Esophagus muscularis mucosa (tissue), 4 donors: ENCODE measurements at regions not wholly inside any gene's neighbourhood (a gene's known extent, or its start where the extent isn't known, plus 50 kb on each side); places are given as distances from the start of the nearest gene placed in this dataset.

Experiments used
- DNase-seq: peaks from one replicate; pipeline ENCODE4 v3.0.0-alpha.2; 2017; ENCODE audit errors: extremely low spot score
- H3K27ac ChIP-seq, 4 donors: fragments of 200-600 bp; sonication (generic); replicated peaks in 1 of 4; 1 replicate in 3 of 4; 2 replicates in 1 of 4; pipeline ENCODE4 v1.5.1; 2016 to 2019; ENCODE audit warnings: mild to moderate bottlenecking in 1 of 4
- H3K27me3 ChIP-seq, 4 donors: fragments of 200-600 bp; sonication (generic); one replicate each; pipeline versions ENCODE4 v1.5.1 to v1.6.0; 2016 to 2019
- H3K36me3 ChIP-seq, 4 donors: fragments of 200-600 bp; sonication (generic); one replicate each; pipeline ENCODE4 v1.5.1; 2016 to 2019
- H3K4me1 ChIP-seq, 4 donors: fragments of 200-600 bp; sonication (generic); one replicate each; pipeline ENCODE4 v1.5.1; 2016 to 2019
- H3K4me3 ChIP-seq, 4 donors: fragments of 200-600 bp; sonication (generic); 1 replicate in 2 of 4; 2 replicates in 2 of 4; pipeline ENCODE4 v1.5.1; 2016 to 2019; ENCODE audit warnings: mild to moderate bottlenecking in 4 of 4, moderate library complexity in 1 of 4
- H3K9me3 ChIP-seq, 4 donors: fragments of 200-600 bp; sonication (generic); 1 replicate in 3 of 4; 2 replicates in 1 of 4; pipeline ENCODE4 v1.5.1; 2016 to 2019
- CTCF ChIP-seq, 3 experiments: fragments of 200-600 bp in 2 of 3; fragments of 450-650 bp in 1 of 3; sonication (generic) in 2 of 3; IDR thresholded peaks; one replicate each; pipeline ENCODE4 v1.5.1; 2017 to 2019; ENCODE audit warnings: antibody characterized with exemption in 3 of 3, mild to moderate bottlenecking in 2 of 3, moderate library complexity in 1 of 3
- EP300 ChIP-seq: sonication (generic); formaldehyde crosslinking; IDR thresholded peaks from one replicate; pipeline ENCODE4 v1.6.1; 2017; ENCODE audit warnings: antibody characterized with exemption
- POLR2A ChIP-seq: fragments of 450-650 bp; IDR thresholded peaks from one replicate; pipeline ENCODE4 v1.6.1; 2017; ENCODE audit warnings: antibody characterized with exemption, moderate library complexity, mild to moderate bottlenecking, low read depth
- POLR2AphosphoS5 ChIP-seq, 2 donors: sonication (generic); formaldehyde crosslinking; IDR thresholded peaks; one replicate each; pipeline ENCODE4 v1.6.1; 2017; ENCODE audit warnings: antibody characterized with exemption in 2 of 2
- WGBS: methylation state at CpG from one replicate; pipeline ENCODE4 v1.1.5; 2018; 5-methylcytosine and 5-hydroxymethylcytosine counted together
- intact Hi-C: fragments of 100-400 bp; cut with DNase I; formaldehyde crosslinking; loops from one replicate; pipeline ENCODE4 v1.15.1; 2023

- no peak for DNase-seq
- no peak overlapping the region for H3K27ac ChIP-seq
- 89% methylated on average over 1 of the region's 1 CpG for WGBS
- TF ChIP-seq POLR2A (no peak), EP300 (no peak), POLR2AphosphoS5 (IDR thresholded peaks at IDR 0.05) (no peak), CTCF (IDR thresholded peaks at IDR 0.05) (no peak)
- no peaks in the 10 kb centered on the region for H3K36me3 ChIP-seq
- H3K4me3 ChIP-seq = no peak overlapping the region
- H3K27me3 ChIP-seq = no peaks in the 10 kb centered on the region
- peaks cover 0 to 4% (median 0%) of the 10 kb centered on the region in 4 donors for H3K4me1 ChIP-seq
- intact Hi-C loops = no loop called here
- H3K9me3 ChIP-seq = no peaks in the 10 kb centered on the region
These were observed 89.7 kb upstream of the NAMPT start for GRCh38 chr7:106374437-106374836.

GRCh38 chr7:106372595-106373318 lies 88.0 kb upstream of the NAMPT start:
- intact Hi-C loops = no loop called here
- Histone ChIP-seq H3K4me1 (peaks cover 0 to 5% (median 2%) of the 10 kb centered on the region in 4 donors), H3K4me3 (no peak overlapping the region), H3K27ac (no peak overlapping the region), H3K27me3 (no peaks in the 10 kb centered on the region), H3K9me3 (no peaks in the 10 kb centered on the region), H3K36me3 (no peaks in the 10 kb centered on the region)
- 20% methylated on average over 3 of the region's 3 CpGs for WGBS
- no peak for DNase-seq
- TF ChIP-seq POLR2A = no peak
- TF ChIP-seq POLR2AphosphoS5 (IDR thresholded peaks at IDR 0.05) = no peak
- no peak for TF ChIP-seq CTCF (IDR thresholded peaks at IDR 0.05)
- no peak for TF ChIP-seq EP300

GRCh38 chr7:106372126-106372525 lies 87.3 kb upstream of the NAMPT start:
- no peaks in the 10 kb centered on the region for H3K9me3 ChIP-seq
- peaks cover 0 to 5% (median 2%) of the 10 kb centered on the region in 4 donors for H3K4me1 ChIP-seq
- H3K27ac ChIP-seq = no peak overlapping the region
- 77% methylated on average over 2 of the region's 2 CpGs for WGBS
- DNase-seq = no peak
- no peak for TF ChIP-seq POLR2AphosphoS5 (IDR thresholded peaks at IDR 0.05)
- TF ChIP-seq EP300 = no peak
- TF ChIP-seq CTCF (IDR thresholded peaks at IDR 0.05) = no peak
- no peak for TF ChIP-seq POLR2A
- intact Hi-C loops = no loop called here
- no peaks in the 10 kb centered on the region for H3K27me3 ChIP-seq
- H3K36me3 ChIP-seq = no peaks in the 10 kb centered on the region
- no peak overlapping the region for H3K4me3 ChIP-seq

GRCh38 chr7:106371629-106372028 lies 86.8 kb upstream of the NAMPT start:
- TF ChIP-seq POLR2A = no peak
- TF ChIP-seq EP300 = no peak
- TF ChIP-seq POLR2AphosphoS5 (IDR thresholded peaks at IDR 0.05) = no peak
- TF ChIP-seq CTCF (IDR thresholded peaks at IDR 0.05) = no peak
- no peaks in the 10 kb centered on the region for H3K9me3 ChIP-seq
- no peaks in the 10 kb centered on the region for H3K27me3 ChIP-seq
- H3K27ac ChIP-seq = no peak overlapping the region
- peaks cover 0 to 5% (median 2%) of the 10 kb centered on the region in 4 donors for H3K4me1 ChIP-seq
- intact Hi-C loops = no loop called here
- WGBS = 77% methylated on average over 4 of the region's 4 CpGs
- no peaks in the 10 kb centered on the region for H3K36me3 ChIP-seq
- no peak for DNase-seq
- H3K4me3 ChIP-seq = no peak overlapping the region

GRCh38 chr7:106370542-106370941 lies 85.8 kb upstream of the NAMPT start:
- no peaks in the 10 kb centered on the region for H3K36me3 ChIP-seq
- TF ChIP-seq CTCF (IDR thresholded peaks at IDR 0.05) = no peak
- no peak for TF ChIP-seq POLR2A
- no peak for TF ChIP-seq EP300
- no peak for TF ChIP-seq POLR2AphosphoS5 (IDR thresholded peaks at IDR 0.05)
- intact Hi-C loops = no loop called here
- no peak overlapping the region for H3K4me3 ChIP-seq
- 90% methylated on average over 9 of the region's 10 CpGs for WGBS
- peaks cover 0 to 5% (median 2%) of the 10 kb centered on the region in 4 donors for H3K4me1 ChIP-seq
- no peaks in the 10 kb centered on the region for H3K27me3 ChIP-seq
- no peak for DNase-seq
- H3K27ac ChIP-seq = no peak overlapping the region
- no peaks in the 10 kb centered on the region for H3K9me3 ChIP-seq
